ENCODE measurements at regions not wholly inside any gene's neighbourhood (a gene's known extent, or its start where the extent isn't known, plus 50 kb on each side); places are given as distances from the start of the nearest gene placed in this dataset.

- Histone ChIP-seq H3K36me3 (replicated peaks) (no peaks in the 10 kb centered on the region), H3K4me3 (ENCODE audit: low read depth, low read length) (no peak overlapping the region), H3K27ac (no peak overlapping the region), H3K27me3 (replicated peaks) (no peaks in the 10 kb centered on the region)
- TF ChIP-seq CTCF (IDR thresholded peaks at IDR 0.05; ENCODE audit: low read depth, low read length, missing control alignments): no peak
- in situ Hi-C loops (cut with HindIII; ENCODE audit: low pct_ligation_motif_present, low sequenced_read_pairs): no loop called here
- DNase-seq: no peak
Measured at GRCh38 chr2:5587766-5588165, 104.4 kb upstream of the SOX11 start.

- H3K27me3 ChIP-seq (replicated peaks): no peaks in the 10 kb centered on the region
- in situ Hi-C loops (cut with HindIII; ENCODE audit: low pct_ligation_motif_present, low sequenced_read_pairs): no loop called here
- DNase-seq: no peak
- H3K4me3 ChIP-seq (ENCODE audit: low read depth, low read length): no peak overlapping the region
- TF ChIP-seq CTCF (IDR thresholded peaks at IDR 0.05; ENCODE audit: low read depth, low read length, missing control alignments): no peak
- no peak overlapping the region for H3K27ac ChIP-seq
- H3K36me3 ChIP-seq (replicated peaks): no peaks in the 10 kb centered on the region
Measured at GRCh38 chr2:5588601-5589000, 103.6 kb upstream of the SOX11 start.

GRCh38 chr2:5589183-5589582, 103.0 kb upstream of the SOX11 start:
- H3K27me3 ChIP-seq (replicated peaks): no peaks in the 10 kb centered on the region
- in situ Hi-C loops (cut with HindIII; ENCODE audit: low pct_ligation_motif_present, low sequenced_read_pairs): no loop called here
- H3K27ac ChIP-seq: no peak overlapping the region
- no peak for DNase-seq
- no peaks in the 10 kb centered on the region for H3K36me3 ChIP-seq (replicated peaks)
- TF ChIP-seq CTCF (IDR thresholded peaks at IDR 0.05; ENCODE audit: low read depth, low read length, missing control alignments): no peak
- H3K4me3 ChIP-seq (ENCODE audit: low read depth, low read length): no peak overlapping the region

GRCh38 chr2:5590886-5591285, 101.3 kb upstream of the SOX11 start:
- no peak for TF ChIP-seq CTCF (IDR thresholded peaks at IDR 0.05; ENCODE audit: low read depth, low read length, missing control alignments)
- no peak overlapping the region for H3K4me3 ChIP-seq (ENCODE audit: low read depth, low read length)

GRCh38 chr2:5592916-5593315, 99.3 kb upstream of the SOX11 start:
- Histone ChIP-seq H3K36me3 (replicated peaks) (no peaks in the 10 kb centered on the region), H3K27ac (no peak overlapping the region), H3K4me3 (ENCODE audit: low read depth, low read length) (no peak overlapping the region), H3K27me3 (replicated peaks) (no peaks in the 10 kb centered on the region)
- no peak for TF ChIP-seq CTCF (IDR thresholded peaks at IDR 0.05; ENCODE audit: low read depth, low read length, missing control alignments)
- in situ Hi-C loops (cut with HindIII; ENCODE audit: low pct_ligation_motif_present, low sequenced_read_pairs): no loop called here
- no peak for DNase-seq

More at GRCh38 chr2:5590886-5591285, 101.3 kb upstream of the SOX11 start:
- no peaks in the 10 kb centered on the region for H3K36me3 ChIP-seq (replicated peaks)
- in situ Hi-C loops (cut with HindIII; ENCODE audit: low pct_ligation_motif_present, low sequenced_read_pairs): no loop called here
- no peaks in the 10 kb centered on the region for H3K27me3 ChIP-seq (replicated peaks)
- DNase-seq: no peak
- no peak overlapping the region for H3K27ac ChIP-seq

- Histone ChIP-seq H3K27ac (no peak overlapping the region), H3K27me3 (replicated peaks) (no peaks in the 10 kb centered on the region), H3K4me3 (ENCODE audit: low read depth, low read length) (no peak overlapping the region), H3K36me3 (replicated peaks) (no peaks in the 10 kb centered on the region)
- TF ChIP-seq CTCF (IDR thresholded peaks at IDR 0.05; ENCODE audit: low read depth, low read length, missing control alignments): no peak
- in situ Hi-C loops (cut with HindIII; ENCODE audit: low pct_ligation_motif_present, low sequenced_read_pairs): no loop called here
- no peak for DNase-seq
Measured at GRCh38 chr2:5594249-5594695, 97.9 kb upstream of the SOX11 start.
